Liver (tissue), 7 donors: ENCODE measurements at regions not wholly inside any gene's neighbourhood (a gene's known extent, or its start where the extent isn't known, plus 50 kb on each side); places are given as distances from the start of the nearest gene placed in this dataset.

ENCODE experiments used
- DNase-seq: peaks from one replicate; pipeline ENCODE4 v3.0.0-alpha.2; 2017; ENCODE audit warnings: low spot score
- H3K27ac ChIP-seq, 2 donors: one replicate each; pipeline ENCODE4 v1.7.0; 2013; ENCODE audit warnings: inconsistent platforms in 2 of 2, low read length in 2 of 2, control low read depth in 1 of 2, low read depth in 1 of 2, mild to moderate bottlenecking in 1 of 2
- H3K27me3 ChIP-seq, 4 donors: one replicate each; pipeline versions ENCODE4 v1.6.1 to v1.7.0; 2013; ENCODE audit warnings: low read length in 3 of 4, inconsistent platforms in 1 of 4, mild to moderate bottlenecking in 1 of 4, moderate library complexity in 1 of 4; ENCODE audit not compliant: control insufficient read depth in 4 of 4, insufficient read depth in 4 of 4
- H3K36me3 ChIP-seq, 4 donors: one replicate each; pipeline versions ENCODE4 v1.6.1 to v1.7.0; 2013; ENCODE audit warnings: low read length in 3 of 4, mild to moderate bottlenecking in 3 of 4, low read depth in 1 of 4, moderate library complexity in 1 of 4; ENCODE audit not compliant: control insufficient read depth in 4 of 4, insufficient read depth in 3 of 4
- H3K4me1 ChIP-seq, 4 donors: one replicate each; pipeline versions ENCODE4 v1.6.1 to v1.7.0; 2013; ENCODE audit warnings: low read length in 3 of 4, mild to moderate bottlenecking in 3 of 4, moderate library complexity in 1 of 4; ENCODE audit not compliant: control insufficient read depth in 4 of 4, insufficient read depth in 4 of 4
- H3K4me3 ChIP-seq, 3 donors: one replicate each; pipeline versions ENCODE4 v1.6.1 to v1.7.0; 2013; ENCODE audit warnings: low read length in 3 of 3, control low read depth in 1 of 3, low read depth in 1 of 3, mild to moderate bottlenecking in 1 of 3
- H3K9ac ChIP-seq, 2 donors: one replicate each; pipeline ENCODE4 v1.7.0; 2013; ENCODE audit warnings: low read length in 2 of 2, mild to moderate bottlenecking in 2 of 2, moderate library complexity in 2 of 2, control low read depth in 1 of 2, low read depth in 1 of 2
- H3K9me3 ChIP-seq, 4 donors: one replicate each; pipeline versions ENCODE4 v1.6.1 to v1.7.0; 2013; ENCODE audit warnings: low read length in 3 of 4; ENCODE audit not compliant: control insufficient read depth in 4 of 4
- ATF3 ChIP-seq: IDR thresholded peaks from 2 replicates; pipeline ENCODE4 v1.6.1; 2016; ENCODE audit warnings: antibody characterized with exemption
- EGR1 ChIP-seq, 2 donors: IDR thresholded peaks; 2 replicates each; pipeline ENCODE4 v1.6.1; 2016 to 2018; ENCODE audit warnings: antibody characterized with exemption in 2 of 2, low read depth in 2 of 2
- FOXA1 ChIP-seq: IDR thresholded peaks from 2 replicates; pipeline ENCODE4 v1.6.1; 2016; ENCODE audit warnings: antibody characterized with exemption
- FOXA2 ChIP-seq: IDR thresholded peaks from 2 replicates; pipeline ENCODE4 v1.6.1; 2016; ENCODE audit warnings: antibody characterized with exemption
- GABPA ChIP-seq, 2 donors: IDR thresholded peaks in 1 of 2; conservative IDR thresholded peaks in 1 of 2; 2 replicates each; pipeline ENCODE4 v1.6.1; 2016; ENCODE audit warnings: antibody characterized with exemption in 2 of 2, mild to moderate bottlenecking in 1 of 2, moderate library complexity in 1 of 2
- HNF4A ChIP-seq, 2 donors: conservative IDR thresholded peaks; 2 replicates each; pipeline ENCODE4 v1.6.1; 2016; ENCODE audit warnings: antibody characterized with exemption in 2 of 2, mild to moderate bottlenecking in 2 of 2
- HNF4G ChIP-seq: IDR thresholded peaks from 2 replicates; pipeline ENCODE4 v1.6.1; 2016; ENCODE audit warnings: antibody characterized with exemption
- JUND ChIP-seq, 2 donors: IDR thresholded peaks; 2 replicates each; pipeline ENCODE4 v1.6.1; 2016; ENCODE audit warnings: antibody characterized with exemption in 2 of 2
- MAX ChIP-seq: IDR thresholded peaks from 2 replicates; pipeline ENCODE4 v1.6.1; 2016; ENCODE audit warnings: antibody characterized with exemption
- NR2F2 ChIP-seq: IDR thresholded peaks from 2 replicates; pipeline ENCODE4 v1.6.1; 2016; ENCODE audit warnings: antibody characterized with exemption
- RAD21 ChIP-seq, 2 donors: IDR thresholded peaks; 2 replicates each; pipeline ENCODE4 v1.6.1; 2016; ENCODE audit warnings: antibody characterized with exemption in 2 of 2, mild to moderate bottlenecking in 2 of 2
- REST ChIP-seq: IDR thresholded peaks from 2 replicates; pipeline ENCODE4 v1.6.1; 2016; ENCODE audit warnings: antibody characterized with exemption, mild to moderate bottlenecking
- RXRA ChIP-seq, 2 donors: IDR thresholded peaks; 2 replicates each; pipeline ENCODE4 v1.6.1; 2017 to 2018; ENCODE audit warnings: antibody characterized with exemption in 2 of 2, mild to moderate bottlenecking in 1 of 2
- SP1 ChIP-seq: IDR thresholded peaks from 2 replicates; pipeline ENCODE4 v1.6.1; 2018; ENCODE audit warnings: antibody characterized with exemption, mild to moderate bottlenecking
- TAF1 ChIP-seq: conservative IDR thresholded peaks from 2 replicates; pipeline ENCODE4 v1.6.1; 2016; ENCODE audit warnings: antibody characterized with exemption, mild to moderate bottlenecking
- YY1 ChIP-seq: IDR thresholded peaks from 2 replicates; pipeline ENCODE4 v1.6.1; 2016; ENCODE audit warnings: antibody characterized with exemption, mild to moderate bottlenecking
- ZBTB33 ChIP-seq: IDR thresholded peaks from 2 replicates; pipeline ENCODE4 v1.6.1; 2016; ENCODE audit warnings: antibody characterized with exemption
- WGBS: extraction: QIAGEN DNeasy Blood & Tissue Kit; methylation state at CpG from one replicate; pipeline ENCODE4 v1.1.7; 2013; 5-methylcytosine and 5-hydroxymethylcytosine counted together
- donor health status: healthy.
- donor health status: healthy.
- donor health status: healthy.
- donor health status: healthy.

GRCh38 chr18:25957017-25957416 lies 133.4 kb downstream of the SS18 start:
- Histone ChIP-seq H3K4me1 (peaks cover 0 to 8% (median 3%) of the 10 kb centered on the region in 4 donors), H3K27ac (no peak overlapping the region), H3K9me3 (no peaks in the 10 kb centered on the region), H3K27me3 (no peaks in the 10 kb centered on the region), H3K4me3 (no peak overlapping the region), H3K9ac (no peak overlapping the region), H3K36me3 (no peaks in the 10 kb centered on the region)
- no peak for TF ChIP-seq GABPA (IDR thresholded peaks at IDR 0.05 in 1 of 2, conservative IDR thresholded peaks at IDR 0.05 in 1 of 2)
- TF ChIP-seq NR2F2, result no peak
- TF ChIP-seq ATF3, result no peak
- no peak for TF ChIP-seq ZBTB33
- no peak for TF ChIP-seq HNF4G
- TF ChIP-seq REST, result no peak
- TF ChIP-seq FOXA2, result no peak
- TF ChIP-seq YY1, result no peak
- no peak for TF ChIP-seq RXRA (IDR thresholded peaks at IDR 0.05)
- TF ChIP-seq RAD21 (IDR thresholded peaks at IDR 0.05), result no peak
- TF ChIP-seq EGR1 (IDR thresholded peaks at IDR 0.05; ENCODE audit: low read depth in 2 of 2), result no peak
- TF ChIP-seq SP1, result no peak
- TF ChIP-seq HNF4A (conservative IDR thresholded peaks at IDR 0.05), result no peak
- TF ChIP-seq TAF1, result no peak
- TF ChIP-seq MAX, result no peak
- WGBS, result 52% methylated on average over 4 of the region's 4 CpGs
- no peak for DNase-seq

- Histone ChIP-seq H3K4me1 (peaks cover 0 to 8% (median 3%) of the 10 kb centered on the region in 4 donors), H3K27me3 (no peaks in the 10 kb centered on the region), H3K27ac (no peak overlapping the region), H3K9me3 (no peaks in the 10 kb centered on the region), H3K9ac (no peak overlapping the region), H3K4me3 (peak overlapping the region in 1 of 3 donors; percentile 48), H3K36me3 (no peaks in the 10 kb centered on the region)
- DNase-seq, result no peak
- TF ChIP-seq NR2F2 (no peak), JUND (IDR thresholded peaks at IDR 0.05) (no peak), EGR1 (IDR thresholded peaks at IDR 0.05; ENCODE audit: low read depth in 2 of 2) (no peak), REST (no peak), HNF4A (conservative IDR thresholded peaks at IDR 0.05) (no peak), GABPA (IDR thresholded peaks at IDR 0.05 in 1 of 2, conservative IDR thresholded peaks at IDR 0.05 in 1 of 2) (no peak), RXRA (IDR thresholded peaks at IDR 0.05) (no peak), TAF1 (no peak), FOXA1 (no peak), ATF3 (no peak)
- WGBS, result 98% methylated on average over 4 of the region's 4 CpGs
These were observed 137.3 kb downstream of the SS18 start for GRCh38 chr18:25953111-25953510.
